Heart left ventricle (tissue), 13 donors: ENCODE measurements at regions not wholly inside any gene's neighbourhood (a gene's known extent, or its start where the extent isn't known, plus 50 kb on each side); places are given as distances from the start of the nearest gene placed in this dataset.
"Not testable (repeated sequence)": the region's sequence is repeated elsewhere in the genome, so short reads cannot be mapped to it uniquely, and the experiment has no call there.

Source experiments
- CTCF ChIP-seq, 12 donors: fragments of 200-600 bp; sonication (generic) in 4 of 12; IDR thresholded peaks; one replicate each; pipeline versions ENCODE4 v1.5.0 to v1.8.0; 2018 to 2022; ENCODE audit warnings: antibody characterized with exemption in 12 of 12, mild to moderate bottlenecking in 5 of 12
- POLR2A ChIP-seq, 2 donors: fragments of 450-650 bp; IDR thresholded peaks; one replicate each; pipeline ENCODE4 v1.6.1; 2017; ENCODE audit warnings: antibody characterized with exemption in 2 of 2, mild to moderate bottlenecking in 2 of 2, moderate library complexity in 2 of 2
- donor health status: ischemic (EF 13 %, LVEDD 7.1; RV severe dilation, severe dysfunction).
- donor health status: DM: no; HTN: yes; CAD: no.
- donor health status: DM: no; HTN: no; CAD: no.
- donor health status: ischemic (EF 25% LVEDD 6.9; RV normal size, moderate dysfunction).
- donor health status: ischemic (EF 25% LVEDD 5.7; RV mildly dilated, moderate dysfunction).
- donor health status: ischemic (EF 35%, LVEDD 5.7; RV mildly dilated, moderate dysfunction).
- donor health status: nonischemic (EF 11% LVEDD 7.7; RV severe dilation, severe dysfunction).
- donor health status: DM: yes; HTN: yes; CAD: no.
- donor health status: PGD.
- donor health status: ischemic (EF 29% LVEDD 5.4; RV normal size, mild dysfunction).
- donor health status: nonischemic (EF 23%, LVEDD 6.1; RV moderate dilation, normal function).

GRCh38 chr5:19287548-19288277 lies 700.3 kb downstream of the CDH18 start:
- TF ChIP-seq CTCF, POLR2A (IDR thresholded peaks at IDR 0.05): not testable (repeated sequence)
